ENCODE measurements at regions not wholly inside any gene's neighbourhood (a gene's known extent, or its start where the extent isn't known, plus 50 kb on each side); places are given as distances from the start of the nearest gene placed in this dataset.

DNA sequence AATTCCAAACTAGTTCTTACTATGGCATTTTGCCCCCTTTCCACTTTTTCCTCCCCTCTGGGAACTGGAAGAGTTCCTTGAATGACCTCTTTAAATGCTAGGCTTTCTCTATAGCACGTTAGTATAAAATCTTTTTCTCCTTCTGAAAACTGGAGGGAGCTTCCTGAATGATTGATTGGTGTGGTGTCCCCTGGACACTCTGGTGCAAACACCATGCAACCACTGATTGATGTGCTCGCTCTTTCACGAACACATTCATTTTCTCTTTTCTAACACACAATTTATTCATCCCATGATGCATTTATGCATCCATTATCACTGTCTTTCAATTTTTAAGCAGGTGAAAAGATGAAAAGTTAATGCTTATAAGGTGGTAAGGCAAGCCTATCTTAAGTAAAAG lies 159.1 kb upstream of the NANOGP8 start:
- ATAC-seq: no peak
- Histone ChIP-seq H3K27ac (no peak overlapping the region), H3K4me2 (no peak overlapping the region), H3K9me3 (no peaks in the 10 kb centered on the region), H3K4me3 (no peak overlapping the region), H3K4me1 (peaks cover 7% of the 10 kb centered on the region; the same call in 2 of the 3 replicates)
- POLR2A ChIA-PET: no interaction called here
- no peak for FAIRE-seq
- DNase-seq (ENCODE audit: low read depth in 1 of 2, low spot score in 1 of 2): no peak
- TF ChIP-seq RCOR1 (IDR thresholded peaks at IDR 0.05; ENCODE audit: low read depth, low read length): no peak
- TF ChIP-seq RARB (CRISPR knock-in tag; IDR thresholded peaks at IDR 0.05): no peak
- TF ChIP-seq MYC (IDR thresholded peaks at IDR 0.05; ENCODE audit: borderline replicate concordance, low read length): no peak
- TF ChIP-seq NFE2L2 (conservative IDR thresholded peaks at IDR 0.05; ENCODE audit: low read length): no peak
- TF ChIP-seq, protein P1, sequence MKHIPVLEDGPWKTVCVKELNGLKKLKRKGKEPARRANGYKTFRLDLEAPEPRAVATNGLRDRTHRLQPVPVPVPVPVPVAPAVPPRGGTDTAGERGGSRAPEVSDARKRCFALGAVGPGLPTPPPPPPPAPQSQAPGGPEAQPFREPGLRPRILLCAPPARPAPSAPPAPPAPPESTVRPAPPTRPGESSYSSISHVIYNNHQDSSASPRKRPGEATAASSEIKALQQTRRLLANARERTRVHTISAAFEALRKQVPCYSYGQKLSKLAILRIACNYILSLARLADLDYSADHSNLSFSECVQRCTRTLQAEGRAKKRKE (CRISPR knock-in tag; IDR thresholded peaks at IDR 0.05; ENCODE audit: low read depth): no peak
- TF ChIP-seq, protein P2, sequence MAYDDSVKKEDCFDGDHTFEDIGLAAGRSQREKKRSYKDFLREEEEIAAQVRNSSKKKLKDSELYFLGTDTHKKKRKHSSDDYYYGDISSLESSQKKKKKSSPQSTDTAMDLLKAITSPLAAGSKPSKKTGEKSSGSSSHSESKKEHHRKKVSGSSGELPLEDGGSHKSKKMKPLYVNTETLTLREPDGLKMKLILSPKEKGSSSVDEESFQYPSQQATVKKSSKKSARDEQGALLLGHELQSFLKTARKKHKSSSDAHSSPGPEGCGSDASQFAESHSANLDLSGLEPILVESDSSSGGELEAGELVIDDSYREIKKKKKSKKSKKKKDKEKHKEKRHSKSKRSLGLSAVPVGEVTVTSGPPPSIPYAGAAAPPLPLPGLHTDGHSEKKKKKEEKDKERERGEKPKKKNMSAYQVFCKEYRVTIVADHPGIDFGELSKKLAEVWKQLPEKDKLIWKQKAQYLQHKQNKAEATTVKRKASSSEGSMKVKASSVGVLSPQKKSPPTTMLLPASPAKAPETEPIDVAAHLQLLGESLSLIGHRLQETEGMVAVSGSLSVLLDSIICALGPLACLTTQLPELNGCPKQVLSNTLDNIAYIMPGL (CRISPR knock-in tag; IDR thresholded peaks at IDR 0.05; ENCODE audit: borderline replicate concordance): no peak
- TF ChIP-seq, protein P3, sequence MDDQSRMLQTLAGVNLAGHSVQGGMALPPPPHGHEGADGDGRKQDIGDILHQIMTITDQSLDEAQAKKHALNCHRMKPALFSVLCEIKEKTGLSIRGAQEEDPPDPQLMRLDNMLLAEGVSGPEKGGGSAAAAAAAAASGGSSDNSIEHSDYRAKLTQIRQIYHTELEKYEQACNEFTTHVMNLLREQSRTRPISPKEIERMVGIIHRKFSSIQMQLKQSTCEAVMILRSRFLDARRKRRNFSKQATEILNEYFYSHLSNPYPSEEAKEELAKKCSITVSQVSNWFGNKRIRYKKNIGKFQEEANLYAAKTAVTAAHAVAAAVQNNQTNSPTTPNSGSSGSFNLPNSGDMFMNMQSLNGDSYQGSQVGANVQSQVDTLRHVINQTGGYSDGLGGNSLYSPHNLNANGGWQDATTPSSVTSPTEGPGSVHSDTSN (IDR thresholded peaks at IDR 0.05): no peak
- TF ChIP-seq JUNB (IDR thresholded peaks at IDR 0.05): no peak
- no peak for TF ChIP-seq TP53 (CRISPR knock-in tag; IDR thresholded peaks at IDR 0.05)
- no peak for TF ChIP-seq ESRRA (IDR thresholded peaks at IDR 0.05; ENCODE audit: borderline replicate concordance, low read length)
- no peak for TF ChIP-seq BHLHE40 (IDR thresholded peaks at IDR 0.05; ENCODE audit: low read depth, low read length)
- TF ChIP-seq FOSL2 (IDR thresholded peaks at IDR 0.05): no peak
- no peak for TF ChIP-seq FOSL2 (CRISPR knock-in tag; IDR thresholded peaks at IDR 0.05)
- no peak for TF ChIP-seq HDAC2 (IDR thresholded peaks at IDR 0.05)
- no peak for TF ChIP-seq KDM1A (IDR thresholded peaks at IDR 0.05; ENCODE audit: low read depth)
- TF ChIP-seq JUN (IDR thresholded peaks at IDR 0.05): no peak
- no peak for TF ChIP-seq CHD4 (IDR thresholded peaks at IDR 0.05; ENCODE audit: borderline replicate concordance)
- TF ChIP-seq MAFK (IDR thresholded peaks at IDR 0.05; ENCODE audit: partially characterized antibody): no peak
- no peak for TF ChIP-seq MAZ (IDR thresholded peaks at IDR 0.05; ENCODE audit: borderline replicate concordance, low read depth, low read length)
- TF ChIP-seq HOXA7 (CRISPR knock-in tag; IDR thresholded peaks at IDR 0.05): no peak
- 64% methylated on average over 3 of the region's 3 CpGs for WGBS (ENCODE audit: missing lambda C conversion rate)
- CTCF ChIA-PET: no interaction called here

DNA sequence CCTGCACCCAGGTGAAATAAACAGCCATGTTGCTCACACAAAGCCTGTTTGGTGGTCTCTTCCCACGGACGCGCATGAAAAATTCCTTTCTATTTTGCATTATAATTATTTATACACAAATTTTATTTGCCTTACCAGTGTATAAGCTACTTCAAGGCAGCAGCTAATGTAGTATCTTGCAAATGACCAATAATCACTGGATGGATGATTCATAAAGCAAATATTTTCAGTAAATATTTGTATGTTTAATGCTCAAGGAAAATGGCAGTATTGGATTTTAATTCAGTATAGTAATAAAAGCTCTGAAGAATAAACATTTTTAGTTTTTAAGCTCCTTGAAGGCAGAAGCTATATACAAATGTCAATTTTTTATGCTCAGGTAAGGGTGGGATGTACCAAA lies 158.7 kb upstream of the NANOGP8 start:
- FAIRE-seq: no peak
- H3K4me2 ChIP-seq: no peak overlapping the region
- WGBS (ENCODE audit: missing lambda C conversion rate): 92% methylated on average over 3 of the region's 3 CpGs
- H3K9me3 ChIP-seq: no peaks in the 10 kb centered on the region
- H3K27ac ChIP-seq: no peak overlapping the region
- ChIA-PET CTCF (no interaction called here), POLR2A (no interaction called here)
- no peak overlapping the region for H3K4me3 ChIP-seq
- TF ChIP-seq TFCP2L1 (CRISPR knock-in tag; IDR thresholded peaks at IDR 0.05): no peak
- TF ChIP-seq JUNB (IDR thresholded peaks at IDR 0.05): no peak
- no peak for TF ChIP-seq NFE2L2 (conservative IDR thresholded peaks at IDR 0.05; ENCODE audit: low read length)
- TF ChIP-seq NPAS2 (CRISPR knock-in tag; IDR thresholded peaks at IDR 0.05; ENCODE audit: borderline replicate concordance): no peak
- no peak for TF ChIP-seq KDM1A (IDR thresholded peaks at IDR 0.05; ENCODE audit: low read depth)
- TF ChIP-seq RCOR1 (IDR thresholded peaks at IDR 0.05; ENCODE audit: low read depth, low read length): no peak
- TF ChIP-seq CHD4 (IDR thresholded peaks at IDR 0.05; ENCODE audit: borderline replicate concordance): no peak
- TF ChIP-seq HEYL (CRISPR knock-in tag; IDR thresholded peaks at IDR 0.05): no peak
- TF ChIP-seq CHD2 (IDR thresholded peaks at IDR 0.05; ENCODE audit: low read length, partially characterized antibody): no peak
- no peak for TF ChIP-seq EHMT2 (IDR thresholded peaks at IDR 0.05; ENCODE audit: low read depth)
- no peak for TF ChIP-seq HDAC2 (IDR thresholded peaks at IDR 0.05)
- TF ChIP-seq, protein P4, sequence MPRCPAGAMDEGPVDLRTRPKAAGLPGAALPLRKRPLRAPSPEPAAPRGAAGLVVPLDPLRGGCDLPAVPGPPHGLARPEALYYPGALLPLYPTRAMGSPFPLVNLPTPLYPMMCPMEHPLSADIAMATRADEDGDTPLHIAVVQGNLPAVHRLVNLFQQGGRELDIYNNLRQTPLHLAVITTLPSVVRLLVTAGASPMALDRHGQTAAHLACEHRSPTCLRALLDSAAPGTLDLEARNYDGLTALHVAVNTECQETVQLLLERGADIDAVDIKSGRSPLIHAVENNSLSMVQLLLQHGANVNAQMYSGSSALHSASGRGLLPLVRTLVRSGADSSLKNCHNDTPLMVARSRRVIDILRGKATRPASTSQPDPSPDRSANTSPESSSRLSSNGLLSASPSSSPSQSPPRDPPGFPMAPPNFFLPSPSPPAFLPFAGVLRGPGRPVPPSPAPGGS (IDR thresholded peaks at IDR 0.05): no peak
- TF ChIP-seq, protein P5, sequence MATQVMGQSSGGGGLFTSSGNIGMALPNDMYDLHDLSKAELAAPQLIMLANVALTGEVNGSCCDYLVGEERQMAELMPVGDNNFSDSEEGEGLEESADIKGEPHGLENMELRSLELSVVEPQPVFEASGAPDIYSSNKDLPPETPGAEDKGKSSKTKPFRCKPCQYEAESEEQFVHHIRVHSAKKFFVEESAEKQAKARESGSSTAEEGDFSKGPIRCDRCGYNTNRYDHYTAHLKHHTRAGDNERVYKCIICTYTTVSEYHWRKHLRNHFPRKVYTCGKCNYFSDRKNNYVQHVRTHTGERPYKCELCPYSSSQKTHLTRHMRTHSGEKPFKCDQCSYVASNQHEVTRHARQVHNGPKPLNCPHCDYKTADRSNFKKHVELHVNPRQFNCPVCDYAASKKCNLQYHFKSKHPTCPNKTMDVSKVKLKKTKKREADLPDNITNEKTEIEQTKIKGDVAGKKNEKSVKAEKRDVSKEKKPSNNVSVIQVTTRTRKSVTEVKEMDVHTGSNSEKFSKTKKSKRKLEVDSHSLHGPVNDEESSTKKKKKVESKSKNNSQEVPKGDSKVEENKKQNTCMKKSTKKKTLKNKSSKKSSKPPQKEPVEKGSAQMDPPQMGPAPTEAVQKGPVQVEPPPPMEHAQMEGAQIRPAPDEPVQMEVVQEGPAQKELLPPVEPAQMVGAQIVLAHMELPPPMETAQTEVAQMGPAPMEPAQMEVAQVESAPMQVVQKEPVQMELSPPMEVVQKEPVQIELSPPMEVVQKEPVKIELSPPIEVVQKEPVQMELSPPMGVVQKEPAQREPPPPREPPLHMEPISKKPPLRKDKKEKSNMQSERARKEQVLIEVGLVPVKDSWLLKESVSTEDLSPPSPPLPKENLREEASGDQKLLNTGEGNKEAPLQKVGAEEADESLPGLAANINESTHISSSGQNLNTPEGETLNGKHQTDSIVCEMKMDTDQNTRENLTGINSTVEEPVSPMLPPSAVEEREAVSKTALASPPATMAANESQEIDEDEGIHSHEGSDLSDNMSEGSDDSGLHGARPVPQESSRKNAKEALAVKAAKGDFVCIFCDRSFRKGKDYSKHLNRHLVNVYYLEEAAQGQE (IDR thresholded peaks at IDR 0.05): no peak
- TF ChIP-seq, protein P6, sequence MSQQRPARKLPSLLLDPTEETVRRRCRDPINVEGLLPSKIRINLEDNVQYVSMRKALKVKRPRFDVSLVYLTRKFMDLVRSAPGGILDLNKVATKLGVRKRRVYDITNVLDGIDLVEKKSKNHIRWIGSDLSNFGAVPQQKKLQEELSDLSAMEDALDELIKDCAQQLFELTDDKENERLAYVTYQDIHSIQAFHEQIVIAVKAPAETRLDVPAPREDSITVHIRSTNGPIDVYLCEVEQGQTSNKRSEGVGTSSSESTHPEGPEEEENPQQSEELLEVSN (IDR thresholded peaks at IDR 0.05; ENCODE audit: borderline replicate concordance, low read depth): no peak
- no peak for ATAC-seq
- DNase-seq (ENCODE audit: low read depth in 1 of 2, low spot score in 1 of 2): no peak
- peaks cover 7% of the 10 kb centered on the region; the same call in 2 of the 3 replicates for H3K4me1 ChIP-seq
